ENCODE measurements at regions not wholly inside any gene's neighbourhood (a gene's known extent, or its start where the extent isn't known, plus 50 kb on each side); places are given as distances from the start of the nearest gene placed in this dataset.

DNA sequence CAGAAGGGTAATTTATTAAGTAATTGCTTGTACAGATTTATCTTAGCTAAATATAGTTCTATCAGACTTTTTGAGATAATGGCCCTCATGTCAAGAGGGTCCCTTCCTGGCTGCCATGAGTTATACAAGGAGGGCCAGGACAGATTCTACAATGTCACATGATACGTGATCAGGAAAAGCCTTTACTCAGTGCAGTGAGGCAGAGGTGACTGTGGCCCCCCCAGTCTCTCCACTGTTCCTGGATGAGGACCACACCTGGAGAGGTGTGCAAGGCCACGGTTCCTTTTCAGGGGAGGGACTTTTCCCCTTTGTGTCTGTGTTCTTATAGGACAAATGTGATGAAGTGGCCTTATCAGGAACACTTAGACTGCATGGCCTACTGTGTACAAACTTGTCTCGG, 54.3 kb upstream of the LRCH1 start:
- Histone ChIP-seq H3K36me3 (ENCODE audit: control insufficient read depth, insufficient read depth, low read length) (no peaks in the 10 kb centered on the region), H3K18ac (ENCODE audit: low read depth, low read length) (no peak overlapping the region), H3K4me3 (ENCODE audit: insufficient read depth, low read depth, low read length) (no peak overlapping the region), H3K79me1 (ENCODE audit: low read depth in 1 of 2, low read length in 2 of 2) (no peaks in the 10 kb centered on the region), H2BK15ac (ENCODE audit: low read depth, low read length) (no peak overlapping the region), H2BK5ac (ENCODE audit: low read depth, low read length, poor library complexity, severe bottlenecking) (no peak overlapping the region), H2AFZ (replicated peaks; ENCODE audit: low read length, poor library complexity) (no peak overlapping the region), H4K91ac (ENCODE audit: insufficient read depth, low read depth, low read length) (no peak overlapping the region), H3K4me1 (ENCODE audit: control insufficient read depth, insufficient read depth, low read length) (no peaks in the 10 kb centered on the region), H2BK20ac (ENCODE audit: low read depth, low read length) (no peak overlapping the region), H3K9ac (ENCODE audit: low read depth, low read length) (no peak overlapping the region), H4K20me1 (ENCODE audit: insufficient read depth, low read length) (no peaks in the 10 kb centered on the region), H2AK5ac (ENCODE audit: low read depth, low read length) (no peak overlapping the region), H4K8ac (ENCODE audit: low read depth in 2 of 2, low read length in 2 of 2) (no peak overlapping the region), H3K56ac (ENCODE audit: extremely low read depth, insufficient read depth, low read length) (no peak overlapping the region), H3K9me3 (ENCODE audit: control insufficient read depth, insufficient read depth, low read length) (no peaks in the 10 kb centered on the region), H3K14ac (replicated peaks; ENCODE audit: low read depth, low read length) (no peak overlapping the region), H2AK9ac (replicated peaks; ENCODE audit: low read depth, low read length, poor library complexity) (no peak overlapping the region), H3K4ac (ENCODE audit: low read depth, low read length) (no peak overlapping the region), H4K5ac (ENCODE audit: low read depth, low read length) (no peak overlapping the region), H3K9me1 (ENCODE audit: insufficient read depth, low read length) (no peaks in the 10 kb centered on the region), H3K23ac (ENCODE audit: low read depth, low read length) (no peak overlapping the region), H3K27ac (ENCODE audit: insufficient read depth, low read length) (no peak overlapping the region), H2BK120ac (ENCODE audit: low read depth, low read length) (no peak overlapping the region), H3K4me2 (ENCODE audit: low read depth, low read length) (no peak overlapping the region), H3K27me3 (ENCODE audit: control insufficient read depth, insufficient read depth, low read length) (peaks cover 5% of the 10 kb centered on the region)
- WGBS, 2 experiments (ENCODE audit: extremely low coverage in 2 of 2, insufficient read length in 1 of 2): 83% methylated on average over 1 of the region's 3 CpGs; no CpG with 5 or more reads in 1 of the 2 experiments
- no peak for TF ChIP-seq BHLHE40 (IDR thresholded peaks at IDR 0.05; ENCODE audit: low read depth, low read length)
- TF ChIP-seq, protein P1, sequence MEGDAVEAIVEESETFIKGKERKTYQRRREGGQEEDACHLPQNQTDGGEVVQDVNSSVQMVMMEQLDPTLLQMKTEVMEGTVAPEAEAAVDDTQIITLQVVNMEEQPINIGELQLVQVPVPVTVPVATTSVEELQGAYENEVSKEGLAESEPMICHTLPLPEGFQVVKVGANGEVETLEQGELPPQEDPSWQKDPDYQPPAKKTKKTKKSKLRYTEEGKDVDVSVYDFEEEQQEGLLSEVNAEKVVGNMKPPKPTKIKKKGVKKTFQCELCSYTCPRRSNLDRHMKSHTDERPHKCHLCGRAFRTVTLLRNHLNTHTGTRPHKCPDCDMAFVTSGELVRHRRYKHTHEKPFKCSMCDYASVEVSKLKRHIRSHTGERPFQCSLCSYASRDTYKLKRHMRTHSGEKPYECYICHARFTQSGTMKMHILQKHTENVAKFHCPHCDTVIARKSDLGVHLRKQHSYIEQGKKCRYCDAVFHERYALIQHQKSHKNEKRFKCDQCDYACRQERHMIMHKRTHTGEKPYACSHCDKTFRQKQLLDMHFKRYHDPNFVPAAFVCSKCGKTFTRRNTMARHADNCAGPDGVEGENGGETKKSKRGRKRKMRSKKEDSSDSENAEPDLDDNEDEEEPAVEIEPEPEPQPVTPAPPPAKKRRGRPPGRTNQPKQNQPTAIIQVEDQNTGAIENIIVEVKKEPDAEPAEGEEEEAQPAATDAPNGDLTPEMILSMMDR (conservative IDR thresholded peaks at IDR 0.05; ENCODE audit: low read depth, low read length): no peak
- no peak for TF ChIP-seq FOS (IDR thresholded peaks at IDR 0.05; ENCODE audit: low read depth, low read length)
- no peak for TF ChIP-seq MAZ (IDR thresholded peaks at IDR 0.05; ENCODE audit: borderline replicate concordance, low read depth, low read length)
- no peak for TF ChIP-seq NFE2L2 (IDR thresholded peaks at IDR 0.05; ENCODE audit: low read depth, low read length)
- TF ChIP-seq SMC3 (IDR thresholded peaks at IDR 0.05; ENCODE audit: low read depth, low read length): no peak
- TF ChIP-seq, protein P2, sequence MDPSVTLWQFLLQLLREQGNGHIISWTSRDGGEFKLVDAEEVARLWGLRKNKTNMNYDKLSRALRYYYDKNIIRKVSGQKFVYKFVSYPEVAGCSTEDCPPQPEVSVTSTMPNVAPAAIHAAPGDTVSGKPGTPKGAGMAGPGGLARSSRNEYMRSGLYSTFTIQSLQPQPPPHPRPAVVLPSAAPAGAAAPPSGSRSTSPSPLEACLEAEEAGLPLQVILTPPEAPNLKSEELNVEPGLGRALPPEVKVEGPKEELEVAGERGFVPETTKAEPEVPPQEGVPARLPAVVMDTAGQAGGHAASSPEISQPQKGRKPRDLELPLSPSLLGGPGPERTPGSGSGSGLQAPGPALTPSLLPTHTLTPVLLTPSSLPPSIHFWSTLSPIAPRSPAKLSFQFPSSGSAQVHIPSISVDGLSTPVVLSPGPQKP (IDR thresholded peaks at IDR 0.05; ENCODE audit: borderline replicate concordance, low read depth, low read length): no peak
- TF ChIP-seq CHD1 (IDR thresholded peaks at IDR 0.05; ENCODE audit: low read depth, low read length): no peak
- TF ChIP-seq RAD21 (IDR thresholded peaks at IDR 0.05; ENCODE audit: low read length): no peak
- no peak for TF ChIP-seq RCOR1 (IDR thresholded peaks at IDR 0.05; ENCODE audit: insufficient replicate concordance, low read length)
- TF ChIP-seq POLR2A (IDR thresholded peaks at IDR 0.05; ENCODE audit: low read depth, low read length): no peak
- TF ChIP-seq, protein P3, sequence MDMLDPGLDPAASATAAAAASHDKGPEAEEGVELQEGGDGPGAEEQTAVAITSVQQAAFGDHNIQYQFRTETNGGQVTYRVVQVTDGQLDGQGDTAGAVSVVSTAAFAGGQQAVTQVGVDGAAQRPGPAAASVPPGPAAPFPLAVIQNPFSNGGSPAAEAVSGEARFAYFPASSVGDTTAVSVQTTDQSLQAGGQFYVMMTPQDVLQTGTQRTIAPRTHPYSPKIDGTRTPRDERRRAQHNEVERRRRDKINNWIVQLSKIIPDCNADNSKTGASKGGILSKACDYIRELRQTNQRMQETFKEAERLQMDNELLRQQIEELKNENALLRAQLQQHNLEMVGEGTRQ (IDR thresholded peaks at IDR 0.05; ENCODE audit: low read depth, low read length): no peak
- no peak for TF ChIP-seq MAFK (IDR thresholded peaks at IDR 0.05; ENCODE audit: low read depth, low read length)
- TF ChIP-seq RFX5 (IDR thresholded peaks at IDR 0.05; ENCODE audit: low read depth, low read length): no peak
- no peak for TF ChIP-seq MXI1 (IDR thresholded peaks at IDR 0.05; ENCODE audit: borderline replicate concordance, low read depth, low read length)
- TF ChIP-seq CEBPB (IDR thresholded peaks at IDR 0.05; ENCODE audit: low read depth, low read length): no peak
- DNase-seq (no peak), ATAC-seq (ENCODE audit: low read depth) (no peak)
- dilution Hi-C loops (cut with HindIII; ENCODE audit: low sequenced_read_pairs, unreplicated experiment): no loop called here
- in situ Hi-C loops (cut with MboI; ENCODE audit: low sequenced_read_pairs): loop anchor here (10.0 kb wide), 1 partner anchor 226 kb away; no protein-coding TSS in a partner anchor
- intact Hi-C loops (cut with micrococcal nuclease): no loop called here
- CTCF ChIA-PET: no interaction called here
- BruUV-seq (replicated peaks): no TSS peak
- POLR2A ChIA-PET (ENCODE audit: unreplicated experiment): no interaction called here
